ENCODE measurements at regions not wholly inside any gene's neighbourhood (a gene's known extent, or its start where the extent isn't known, plus 50 kb on each side); places are given as distances from the start of the nearest gene placed in this dataset.

GRCh38 chr14:101357559-101358319 is 203.6 kb upstream of the DIO3 start:
- peak; percentile 21 for DNase-seq (ENCODE audit: low read depth, low spot score)
- no peak overlapping the region for H3K4me3 ChIP-seq (ENCODE audit: low read length)

- peak; percentile 46 for DNase-seq (ENCODE audit: low read depth, low spot score)
- H3K4me3 ChIP-seq (ENCODE audit: low read length): no peak overlapping the region
These were observed 202.8 kb upstream of the DIO3 start for GRCh38 chr14:101358320-101359125.

- DNase-seq (ENCODE audit: low read depth, low spot score): no peak
- H3K4me3 ChIP-seq (ENCODE audit: low read length): no peak overlapping the region
These were observed 201.9 kb upstream of the DIO3 start for GRCh38 chr14:101359221-101360053.

- DNase-seq (ENCODE audit: low read depth, low spot score): peak; percentile 50
- H3K4me3 ChIP-seq (ENCODE audit: low read length): no peak overlapping the region
These were observed 201.0 kb upstream of the DIO3 start for GRCh38 chr14:101360054-101360911.

- DNase-seq (ENCODE audit: low read depth, low spot score): no peak
- no peak overlapping the region for H3K4me3 ChIP-seq (ENCODE audit: low read length)
These were observed 200.3 kb upstream of the DIO3 start for GRCh38 chr14:101361044-101361443.

- H3K4me3 ChIP-seq (ENCODE audit: low read length): no peak overlapping the region
- no peak for DNase-seq (ENCODE audit: low read depth, low spot score)
These were observed 199.6 kb upstream of the DIO3 start for GRCh38 chr14:101361451-101362433.

GRCh38 chr14:101362529-101363260 is 198.6 kb upstream of the DIO3 start:
- no peak overlapping the region for H3K4me3 ChIP-seq (ENCODE audit: low read length)
- no peak for DNase-seq (ENCODE audit: low read depth, low spot score)

GRCh38 chr14:101363261-101363555 is 198.1 kb upstream of the DIO3 start:
- DNase-seq (ENCODE audit: low read depth, low spot score): peak; percentile 91
- H3K4me3 ChIP-seq (ENCODE audit: low read length): no peak overlapping the region

- no peak overlapping the region for H3K4me3 ChIP-seq (ENCODE audit: low read length)
- no peak for DNase-seq (ENCODE audit: low read depth, low spot score)
These were observed 197.4 kb upstream of the DIO3 start for GRCh38 chr14:101363880-101364391.

- no peak for DNase-seq (ENCODE audit: low read depth, low spot score)
- no peak overlapping the region for H3K4me3 ChIP-seq (ENCODE audit: low read length)
These were observed 196.6 kb upstream of the DIO3 start for GRCh38 chr14:101364503-101365328.

GRCh38 chr14:101365329-101366158 is 195.8 kb upstream of the DIO3 start:
- no peak overlapping the region for H3K4me3 ChIP-seq (ENCODE audit: low read length)
- no peak for DNase-seq (ENCODE audit: low read depth, low spot score)

- H3K4me3 ChIP-seq (ENCODE audit: low read length): no peak overlapping the region
- no peak for DNase-seq (ENCODE audit: low read depth, low spot score)
These were observed 193.7 kb upstream of the DIO3 start for GRCh38 chr14:101367421-101368261.

- no peak overlapping the region for H3K4me3 ChIP-seq (ENCODE audit: low read length)
- DNase-seq (ENCODE audit: low read depth, low spot score): no peak
These were observed 192.7 kb upstream of the DIO3 start for GRCh38 chr14:101368629-101369028.

- no peak overlapping the region for H3K4me3 ChIP-seq (ENCODE audit: low read length)
- no peak for DNase-seq (ENCODE audit: low read depth, low spot score)
These were observed 191.9 kb upstream of the DIO3 start for GRCh38 chr14:101369194-101369915.
